Upper lobe of left lung (tissue), 4 donors: ENCODE measurements at regions not wholly inside any gene's neighbourhood (a gene's known extent, or its start where the extent isn't known, plus 50 kb on each side); places are given as distances from the start of the nearest gene placed in this dataset.

Source experiments
- CTCF ChIP-seq, 6 experiments: fragments of 450-650 bp in 4 of 6; fragments of 200-600 bp in 2 of 6; sonication (generic) in 2 of 6; IDR thresholded peaks; one replicate each; pipeline ENCODE4 v1.5.1; 2016 to 2019; ENCODE audit warnings: antibody characterized with exemption in 6 of 6
- EP300 ChIP-seq, 4 donors: sonication (generic); formaldehyde crosslinking; IDR thresholded peaks; one replicate each; pipeline ENCODE4 v1.5.1; 2017; ENCODE audit warnings: antibody characterized with exemption in 4 of 4, control low read depth in 2 of 4
- POLR2A ChIP-seq, 4 donors: fragments of 450-650 bp; IDR thresholded peaks; one replicate each; pipeline ENCODE4 v1.5.1; 2016 to 2017; ENCODE audit warnings: antibody characterized with exemption in 4 of 4, mild to moderate bottlenecking in 2 of 4
- POLR2AphosphoS5 ChIP-seq, 2 donors: sonication (generic); formaldehyde crosslinking; IDR thresholded peaks; one replicate each; pipeline ENCODE4 v1.5.1; 2017; ENCODE audit warnings: antibody characterized with exemption in 2 of 2

GRCh38 chr2:128726911-128727310, 408.2 kb upstream of the HS6ST1 start:
- TF ChIP-seq CTCF (IDR thresholded peaks at IDR 0.05) (no peak), POLR2AphosphoS5 (IDR thresholded peaks at IDR 0.05) (no peak), POLR2A (IDR thresholded peaks at IDR 0.05) (no peak), EP300 (IDR thresholded peaks at IDR 0.05) (no peak)
